Heart left ventricle (tissue), 13 donors: ENCODE measurements at regions not wholly inside any gene's neighbourhood (a gene's known extent, or its start where the extent isn't known, plus 50 kb on each side); places are given as distances from the start of the nearest gene placed in this dataset.

Experiments
- POLR2A ChIP-seq, 2 donors: fragments of 450-650 bp; IDR thresholded peaks; one replicate each; pipeline ENCODE4 v1.6.1; 2017; ENCODE audit warnings: antibody characterized with exemption in 2 of 2, mild to moderate bottlenecking in 2 of 2, moderate library complexity in 2 of 2
- TF ChIP-seq, protein P1 (sequence below), 12 donors: fragments of 200-600 bp; sonication (generic) in 4 of 12; IDR thresholded peaks; one replicate each; pipeline versions ENCODE4 v1.5.0 to v1.8.0; 2018 to 2022; ENCODE audit warnings: antibody characterized with exemption in 12 of 12, mild to moderate bottlenecking in 5 of 12
- donor health status: ischemic (EF 13 %, LVEDD 7.1; RV severe dilation, severe dysfunction).
- donor health status: DM: no; HTN: yes; CAD: no.
- donor health status: DM: no; HTN: no; CAD: no.
- donor health status: ischemic (EF 25% LVEDD 6.9; RV normal size, moderate dysfunction).
- donor health status: ischemic (EF 25% LVEDD 5.7; RV mildly dilated, moderate dysfunction).
- donor health status: ischemic (EF 35%, LVEDD 5.7; RV mildly dilated, moderate dysfunction).
- donor health status: nonischemic (EF 11% LVEDD 7.7; RV severe dilation, severe dysfunction).
- donor health status: DM: yes; HTN: yes; CAD: no.
- donor health status: PGD.
- donor health status: ischemic (EF 29% LVEDD 5.4; RV normal size, mild dysfunction).
- donor health status: nonischemic (EF 23%, LVEDD 6.1; RV moderate dilation, normal function).

GRCh38 chr9:108543251-108543778 lies 312.5 kb downstream of the ACTL7B start:
- TF ChIP-seq, protein P1, sequence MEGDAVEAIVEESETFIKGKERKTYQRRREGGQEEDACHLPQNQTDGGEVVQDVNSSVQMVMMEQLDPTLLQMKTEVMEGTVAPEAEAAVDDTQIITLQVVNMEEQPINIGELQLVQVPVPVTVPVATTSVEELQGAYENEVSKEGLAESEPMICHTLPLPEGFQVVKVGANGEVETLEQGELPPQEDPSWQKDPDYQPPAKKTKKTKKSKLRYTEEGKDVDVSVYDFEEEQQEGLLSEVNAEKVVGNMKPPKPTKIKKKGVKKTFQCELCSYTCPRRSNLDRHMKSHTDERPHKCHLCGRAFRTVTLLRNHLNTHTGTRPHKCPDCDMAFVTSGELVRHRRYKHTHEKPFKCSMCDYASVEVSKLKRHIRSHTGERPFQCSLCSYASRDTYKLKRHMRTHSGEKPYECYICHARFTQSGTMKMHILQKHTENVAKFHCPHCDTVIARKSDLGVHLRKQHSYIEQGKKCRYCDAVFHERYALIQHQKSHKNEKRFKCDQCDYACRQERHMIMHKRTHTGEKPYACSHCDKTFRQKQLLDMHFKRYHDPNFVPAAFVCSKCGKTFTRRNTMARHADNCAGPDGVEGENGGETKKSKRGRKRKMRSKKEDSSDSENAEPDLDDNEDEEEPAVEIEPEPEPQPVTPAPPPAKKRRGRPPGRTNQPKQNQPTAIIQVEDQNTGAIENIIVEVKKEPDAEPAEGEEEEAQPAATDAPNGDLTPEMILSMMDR (IDR thresholded peaks at IDR 0.05) = no peak
- no peak for TF ChIP-seq POLR2A (IDR thresholded peaks at IDR 0.05)
